Pulmonary artery endothelial cell (primary cell): ENCODE measurements at regions not wholly inside any gene's neighbourhood (a gene's known extent, or its start where the extent isn't known, plus 50 kb on each side); places are given as distances from the start of the nearest gene placed in this dataset.
"Not testable (repeated sequence)": the region's sequence is repeated elsewhere in the genome, so short reads cannot be mapped to it uniquely, and the experiment has no call there.

Experiments
- DNase-seq: peaks from one replicate; pipeline ENCODE4 v3.0.0-alpha.2; 2011; ENCODE audit warnings: low read depth, low spot score

DNA sequence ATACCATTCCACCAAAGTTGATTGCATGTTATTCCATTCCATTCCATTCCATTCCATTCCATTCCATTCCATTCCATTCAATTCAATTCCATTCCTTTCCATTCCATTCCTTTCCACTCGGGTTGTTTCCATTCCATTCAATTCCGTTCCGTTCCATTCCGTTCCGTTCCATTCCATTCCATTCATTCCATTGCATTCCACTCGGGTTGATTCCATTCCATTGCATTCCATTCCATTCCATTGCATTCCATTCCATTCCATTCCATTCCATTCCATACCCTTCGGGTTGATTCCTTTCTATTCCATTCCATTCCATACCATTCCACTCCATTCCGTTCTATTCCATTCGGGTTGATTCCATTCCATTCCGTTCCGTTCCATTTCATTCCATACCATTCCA is 166.9 kb downstream of the CWH43 start:
- DNase-seq: not testable (repeated sequence)

DNA sequence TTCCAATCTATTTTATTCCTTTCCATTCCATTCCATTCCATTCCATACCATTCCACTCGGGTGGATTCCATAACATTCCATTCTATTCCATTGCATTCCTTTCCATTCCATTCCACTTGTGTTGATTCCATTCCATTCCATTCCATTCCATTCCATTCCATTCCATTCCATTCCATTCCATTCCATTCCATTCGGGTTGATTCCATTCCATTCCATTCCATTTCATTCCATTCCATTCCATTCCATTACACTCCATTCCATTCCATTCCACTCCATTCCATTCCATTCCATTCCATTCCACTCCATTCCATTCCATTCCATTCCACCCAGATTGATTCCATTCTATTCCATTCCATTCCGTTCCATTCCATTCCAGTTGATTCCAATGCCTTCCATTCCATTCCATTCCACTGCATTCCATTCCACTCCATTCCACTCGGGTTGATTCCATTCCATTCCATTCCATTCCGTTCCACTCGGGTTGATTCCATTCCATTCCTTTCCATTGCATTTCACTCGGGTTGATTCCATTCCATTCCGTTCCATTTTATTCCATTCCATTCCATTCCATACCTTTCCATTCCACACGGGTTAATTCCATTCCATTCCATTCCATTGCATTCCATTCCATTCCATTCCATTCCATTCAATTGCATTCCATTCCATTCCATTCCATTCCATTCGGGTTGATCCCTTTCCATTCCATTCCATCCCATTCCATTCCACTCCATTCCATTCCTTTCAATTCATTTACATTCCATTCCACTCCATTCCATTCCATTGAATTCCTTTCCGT is 168.4 kb downstream of the CWH43 start:
- DNase-seq: not testable (repeated sequence)

DNA sequence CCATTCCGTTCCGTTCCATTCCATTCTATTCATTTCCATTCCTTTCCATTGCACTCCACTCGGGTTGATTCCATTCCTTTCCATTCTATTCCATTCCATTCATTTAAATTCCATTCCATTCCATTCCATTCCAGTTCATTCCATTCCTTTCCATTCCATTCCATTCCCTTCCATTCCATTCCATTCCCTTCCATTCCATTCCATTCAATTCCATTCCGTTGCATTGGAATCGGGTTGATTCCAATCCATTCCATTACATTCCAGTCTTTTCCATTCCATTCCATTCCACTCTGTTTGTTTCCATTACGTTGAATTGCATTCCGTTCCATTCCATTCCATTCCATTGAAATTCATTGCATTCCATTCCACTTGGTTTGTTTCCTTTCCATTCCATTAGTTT is 169.2 kb downstream of the CWH43 start:
- DNase-seq: not testable (repeated sequence)

DNA sequence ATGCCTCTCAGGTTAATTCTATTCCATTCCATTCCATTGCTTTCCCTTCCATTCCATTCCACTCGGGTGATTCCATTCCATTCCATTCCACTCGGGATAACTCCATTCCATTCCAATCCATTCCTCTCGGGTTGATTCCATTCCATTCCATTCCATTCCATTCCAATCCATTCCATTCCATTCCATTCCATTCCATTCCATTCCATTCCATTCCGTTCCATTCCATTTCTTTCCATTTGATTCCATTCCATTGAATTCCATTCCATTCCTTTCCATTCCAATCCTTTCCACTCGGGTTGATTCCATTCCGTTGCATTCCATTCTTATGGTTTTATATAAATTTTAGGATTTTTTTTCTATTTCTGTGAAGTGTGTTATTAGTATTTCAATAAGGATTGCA is 170.2 kb downstream of the CWH43 start:
- DNase-seq: not testable (repeated sequence)

DNA sequence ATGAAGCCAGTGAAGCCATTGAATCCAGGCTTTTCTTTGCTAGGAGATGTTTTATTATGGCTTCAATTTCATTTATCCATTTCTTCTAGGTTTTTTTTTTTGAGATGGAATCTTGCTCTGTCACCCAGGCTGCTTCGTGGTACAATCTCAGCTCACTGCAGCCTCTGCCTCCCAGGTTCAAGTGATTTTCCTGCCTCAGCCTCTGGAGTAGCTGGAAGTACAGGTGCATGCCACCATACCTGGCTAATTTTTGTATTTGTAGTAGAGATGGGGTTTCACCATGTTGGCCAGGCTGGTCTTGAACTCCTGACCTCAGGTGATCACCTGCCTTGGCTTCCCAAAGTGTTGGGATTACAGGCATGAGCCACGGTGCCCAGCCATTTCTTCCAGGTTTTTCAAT is 171.6 kb downstream of the CWH43 start:
- not testable (repeated sequence) for DNase-seq

DNA sequence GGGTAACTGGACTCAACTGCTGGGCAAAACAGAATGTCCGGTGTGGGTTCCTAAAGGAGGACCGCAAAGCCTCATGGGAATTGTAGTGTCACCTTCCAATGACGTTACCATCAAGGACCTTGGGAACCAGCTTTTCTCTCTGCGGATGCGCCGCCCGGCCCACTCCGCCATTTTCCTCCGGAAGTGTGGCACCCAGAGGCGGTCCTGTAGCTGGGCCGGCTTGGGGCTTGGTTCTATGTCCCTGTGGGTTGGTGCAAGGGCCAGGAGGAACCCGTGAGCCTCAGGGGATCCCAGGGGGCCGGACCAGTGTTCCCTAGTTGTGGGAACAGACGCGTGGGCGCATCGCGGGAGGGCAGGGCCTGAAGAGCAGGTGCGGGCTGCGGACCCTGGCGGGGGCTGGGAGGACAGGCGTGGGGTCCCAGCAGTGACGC is 175.1 kb downstream of the CWH43 start:
- DNase-seq: not testable (repeated sequence)

DNA sequence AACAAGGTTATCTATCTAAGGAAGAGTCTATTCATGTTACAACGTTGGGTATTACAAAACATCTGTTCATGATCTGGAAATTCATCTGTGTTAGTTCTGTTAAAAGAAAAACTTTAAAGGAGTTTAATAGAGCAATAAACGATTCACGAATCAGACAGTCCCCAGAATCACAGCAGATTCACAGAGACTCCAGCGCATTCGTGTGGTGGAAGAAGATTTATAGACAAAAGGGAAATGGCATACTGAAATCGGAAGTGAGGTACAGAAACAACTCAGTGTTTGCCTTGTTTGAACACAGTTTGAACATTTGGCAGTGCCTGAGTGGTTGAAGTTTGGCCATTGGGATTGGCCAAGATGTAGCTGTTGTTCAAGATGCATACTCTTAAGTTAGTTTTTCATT is 178.8 kb downstream of the CWH43 start:
- DNase-seq: not testable (repeated sequence)

DNA sequence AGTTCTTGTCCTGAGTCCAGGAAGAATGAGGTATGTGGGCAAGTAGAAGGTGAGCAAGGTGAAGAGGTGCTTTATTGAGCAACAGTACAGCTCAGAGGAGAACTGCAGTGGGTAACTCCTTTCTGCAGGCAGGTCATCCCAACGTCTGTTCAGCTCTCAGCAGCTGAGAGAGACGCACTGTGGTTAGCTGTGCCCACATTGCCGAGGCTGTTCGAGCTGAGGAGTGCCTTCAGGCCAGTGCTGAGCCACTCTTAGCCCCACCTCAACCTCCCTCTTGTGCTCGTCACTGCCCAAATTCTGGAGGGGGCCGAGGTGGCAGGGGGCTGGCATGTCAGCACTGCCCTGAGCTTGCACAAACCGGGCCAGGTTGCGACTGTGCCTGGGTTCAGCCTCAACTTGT is 191.8 kb downstream of the CWH43 start:
- not testable (repeated sequence) for DNase-seq

DNA sequence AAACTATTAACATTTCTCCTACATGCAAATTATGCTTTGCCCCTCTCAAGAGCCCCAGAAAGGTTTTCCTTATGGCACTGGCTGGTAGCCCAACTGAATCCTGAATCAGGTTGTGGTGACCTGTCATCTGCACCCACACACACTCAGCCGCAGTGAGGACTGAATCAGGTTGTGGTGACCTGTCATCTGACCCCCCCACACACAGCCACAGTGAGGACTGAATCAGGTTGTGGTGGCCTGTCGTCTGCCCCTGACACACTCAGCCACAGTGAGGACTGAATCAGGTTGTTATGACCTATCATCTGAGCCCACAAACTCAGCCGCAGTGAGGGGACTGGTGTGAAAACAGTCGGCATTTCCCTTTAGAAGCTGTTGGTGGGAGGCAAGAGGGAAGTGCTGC is 195.0 kb downstream of the CWH43 start:
- not testable (repeated sequence) for DNase-seq

DNA sequence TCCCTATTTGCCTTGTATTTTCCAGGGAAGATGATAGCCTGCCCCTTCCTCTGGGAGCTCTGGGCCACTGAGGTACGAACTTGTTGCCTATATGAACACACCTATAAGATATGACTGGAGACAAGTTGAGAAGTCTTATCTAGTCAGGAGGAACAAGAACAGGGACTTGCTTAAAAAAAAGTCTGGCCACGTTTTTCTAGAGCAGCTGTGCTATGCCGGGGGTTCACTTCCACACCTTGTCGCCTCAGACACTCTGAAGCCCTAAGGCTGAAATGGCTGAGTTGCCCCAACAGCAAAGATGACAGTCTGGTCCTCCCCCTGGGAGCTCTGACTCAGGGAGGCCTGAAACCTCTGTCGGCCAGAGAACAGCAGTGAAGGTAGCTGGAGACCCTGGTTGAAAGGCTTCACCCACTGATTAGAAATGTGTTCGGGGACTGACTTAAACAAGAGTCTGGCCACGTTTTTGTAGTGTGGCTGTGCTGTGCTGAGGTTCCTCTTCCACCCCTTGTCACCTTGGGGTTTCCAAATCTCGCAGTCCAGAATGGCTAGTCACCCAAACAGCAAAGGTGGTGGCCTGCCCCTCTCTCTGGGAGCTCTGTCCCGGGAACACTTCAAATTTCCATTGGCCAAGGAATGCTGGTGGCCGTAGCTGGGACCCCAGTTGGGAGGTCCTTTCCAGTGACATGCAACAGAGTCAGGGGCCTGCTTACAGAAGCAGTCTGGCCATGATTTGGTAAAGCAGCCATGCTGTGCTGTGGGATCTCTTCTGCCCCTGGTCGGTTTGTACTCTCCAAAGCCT is 225.5 kb downstream of the CWH43 start:
- not testable (repeated sequence) for DNase-seq

DNA sequence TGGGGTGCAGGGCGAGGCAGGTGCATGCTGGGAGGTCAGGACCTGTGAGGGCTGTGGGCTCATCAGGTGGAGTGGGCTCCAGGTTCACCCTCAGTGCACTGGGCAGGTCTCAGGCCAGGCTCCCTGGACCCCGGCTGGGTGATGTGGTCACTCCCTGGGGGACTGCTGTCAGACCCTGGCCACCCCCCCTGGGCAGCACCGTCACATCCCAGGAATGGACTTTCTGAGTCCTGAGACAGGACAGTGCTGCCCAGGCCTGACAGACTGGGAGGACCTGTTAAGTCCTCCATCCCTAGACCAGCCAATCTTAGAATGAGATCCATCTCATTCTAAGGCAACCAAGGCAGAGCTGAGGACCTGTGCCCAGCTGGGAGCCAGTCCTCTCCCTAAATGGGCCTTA is 227.2 kb downstream of the CWH43 start:
- DNase-seq: not testable (repeated sequence)

DNA sequence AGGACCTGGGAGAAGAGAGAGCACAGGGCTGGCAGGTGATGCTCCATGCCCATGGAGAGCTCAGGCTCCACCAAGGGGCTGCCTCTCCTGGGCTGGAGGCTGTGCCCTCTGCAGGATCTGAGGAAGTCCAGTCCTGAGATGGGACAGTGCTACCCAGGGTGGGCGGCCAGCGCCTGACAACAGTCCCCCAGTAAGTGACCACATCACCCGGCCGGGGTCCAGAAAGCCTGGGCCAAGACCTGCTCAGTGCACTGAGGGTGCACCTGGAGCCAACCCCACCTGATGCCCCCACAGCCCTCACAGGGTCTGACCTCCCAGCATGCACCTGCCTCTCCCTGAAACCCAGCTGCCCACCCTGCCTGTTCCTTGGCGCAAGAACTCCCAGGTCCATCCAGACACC is 227.7 kb downstream of the CWH43 start:
- not testable (repeated sequence) for DNase-seq

DNA sequence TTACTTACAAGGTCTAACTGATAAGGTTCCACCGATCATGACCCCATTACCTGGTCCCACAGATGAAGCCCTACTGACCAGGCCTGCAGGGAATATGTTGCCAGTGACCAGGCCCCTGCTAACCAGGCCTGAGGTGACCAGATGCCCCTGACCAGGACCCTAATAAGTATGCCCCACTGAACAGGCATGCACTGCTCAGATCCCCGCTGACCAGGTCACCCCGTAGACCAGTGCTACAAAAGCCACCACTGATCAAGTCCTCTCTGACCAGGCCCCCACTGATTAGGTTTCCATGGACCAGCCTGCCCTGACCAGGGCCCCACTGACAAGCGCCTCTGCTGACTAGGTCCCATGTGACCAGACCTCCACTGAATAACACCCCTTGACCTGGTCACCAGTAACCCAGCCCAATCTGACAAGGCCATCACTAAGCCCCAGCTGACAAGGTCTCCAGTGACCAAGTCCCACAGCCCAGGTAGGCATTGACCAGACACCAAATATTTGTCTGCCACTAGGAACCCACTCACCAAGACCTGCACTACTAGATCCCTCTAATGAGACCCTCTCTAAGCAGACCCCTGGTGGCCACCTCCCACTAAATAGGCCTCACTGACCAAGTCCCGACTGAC is 228.5 kb downstream of the CWH43 start:
- DNase-seq: not testable (repeated sequence)

DNA sequence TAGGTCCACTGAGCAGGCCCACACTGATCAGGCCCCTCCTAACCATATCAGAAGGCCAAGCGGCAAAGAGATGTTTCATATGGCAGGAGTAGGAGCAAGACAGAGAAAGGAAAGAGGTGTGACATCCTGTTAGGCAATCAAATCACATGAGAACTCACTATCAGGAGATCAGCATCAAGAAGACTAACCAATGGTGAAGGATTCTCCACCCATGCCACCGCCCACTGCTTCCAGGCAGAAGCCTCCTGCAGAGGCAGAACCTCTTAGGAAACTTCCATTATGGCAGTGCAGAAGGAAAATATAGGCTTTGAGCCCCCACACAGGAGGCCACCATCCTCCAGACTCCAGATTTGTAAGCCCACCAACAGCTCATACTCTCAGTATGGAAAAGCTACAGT is 229.0 kb downstream of the CWH43 start:
- DNase-seq: not testable (repeated sequence)

DNA sequence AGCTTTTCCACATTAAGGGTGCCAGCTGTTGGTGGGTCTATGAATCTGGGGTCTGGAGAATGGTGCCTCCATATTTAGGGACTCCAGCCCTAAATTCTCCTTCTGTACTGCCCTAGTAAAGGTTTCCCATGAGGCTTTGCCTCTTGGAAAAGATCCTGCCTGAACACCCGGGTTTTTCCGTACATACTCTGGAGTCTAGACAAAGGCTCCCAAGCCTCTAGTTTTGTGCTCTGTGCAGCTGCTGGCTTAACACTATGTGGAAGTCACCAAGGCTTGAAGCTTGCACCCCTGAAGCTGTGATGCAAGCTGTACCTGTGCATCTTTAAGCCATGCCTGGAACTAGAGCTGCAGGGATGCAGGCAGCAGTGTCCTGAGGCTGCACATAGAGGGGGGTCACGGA is 230.5 kb downstream of the CWH43 start:
- not testable (repeated sequence) for DNase-seq

DNA sequence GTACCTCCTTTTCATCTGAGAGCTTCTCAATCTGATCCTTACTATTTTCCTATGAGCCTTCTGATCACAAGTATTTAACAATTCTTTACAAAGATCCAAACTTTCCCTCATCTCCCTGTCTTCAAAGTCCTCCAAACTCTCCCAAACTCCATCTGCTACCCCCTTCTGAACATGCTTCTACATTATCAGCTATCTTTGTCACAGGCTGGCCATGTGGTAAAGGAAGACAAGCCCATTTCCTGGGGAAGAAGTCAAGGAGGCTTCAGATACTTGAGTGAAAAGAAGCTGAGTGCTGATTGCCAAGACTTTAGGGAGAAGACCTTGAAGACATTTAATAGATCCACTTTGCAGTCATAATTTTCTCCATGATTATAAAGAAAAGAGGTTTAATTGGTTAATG is 231.4 kb downstream of the CWH43 start:
- DNase-seq: no peak

DNA sequence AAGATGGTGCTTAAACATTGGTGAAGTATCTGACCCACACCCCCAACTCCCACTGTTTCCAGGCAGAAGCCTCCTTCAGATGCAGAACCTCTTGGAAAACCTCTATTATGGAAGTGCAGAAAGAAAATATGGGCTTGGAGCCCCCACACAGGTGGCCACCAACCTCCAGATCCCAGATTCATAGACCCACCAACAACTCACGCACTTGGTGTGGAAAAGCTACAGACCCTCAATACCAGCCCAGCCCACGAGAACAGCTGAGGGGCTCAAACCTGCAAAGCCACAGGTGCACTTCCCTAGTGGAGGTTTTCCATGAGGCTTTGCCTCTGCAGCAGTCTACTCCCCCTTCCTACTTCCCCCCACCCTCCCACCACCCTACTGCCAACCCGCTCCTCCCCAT is 232.0 kb downstream of the CWH43 start:
- DNase-seq: not testable (repeated sequence)

DNA sequence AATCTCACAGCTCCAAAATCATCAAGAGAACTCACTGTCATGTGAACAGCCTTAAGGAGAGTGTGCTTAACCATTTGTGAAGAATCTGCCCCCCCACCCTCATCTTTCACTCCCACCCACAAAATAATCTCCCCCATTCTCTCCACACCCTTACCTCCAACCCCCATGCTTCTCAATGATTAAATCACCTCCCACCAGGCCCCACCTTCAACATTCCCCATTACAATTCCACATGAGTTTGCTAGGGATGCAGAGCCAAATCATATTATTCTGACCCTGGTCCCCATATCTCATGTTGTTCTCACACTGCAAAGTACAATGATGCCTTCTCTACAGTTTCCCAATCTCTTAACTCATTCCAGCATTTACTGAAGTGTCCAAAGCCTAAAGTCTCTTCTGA is 232.9 kb downstream of the CWH43 start:
- not testable (repeated sequence) for DNase-seq

DNA sequence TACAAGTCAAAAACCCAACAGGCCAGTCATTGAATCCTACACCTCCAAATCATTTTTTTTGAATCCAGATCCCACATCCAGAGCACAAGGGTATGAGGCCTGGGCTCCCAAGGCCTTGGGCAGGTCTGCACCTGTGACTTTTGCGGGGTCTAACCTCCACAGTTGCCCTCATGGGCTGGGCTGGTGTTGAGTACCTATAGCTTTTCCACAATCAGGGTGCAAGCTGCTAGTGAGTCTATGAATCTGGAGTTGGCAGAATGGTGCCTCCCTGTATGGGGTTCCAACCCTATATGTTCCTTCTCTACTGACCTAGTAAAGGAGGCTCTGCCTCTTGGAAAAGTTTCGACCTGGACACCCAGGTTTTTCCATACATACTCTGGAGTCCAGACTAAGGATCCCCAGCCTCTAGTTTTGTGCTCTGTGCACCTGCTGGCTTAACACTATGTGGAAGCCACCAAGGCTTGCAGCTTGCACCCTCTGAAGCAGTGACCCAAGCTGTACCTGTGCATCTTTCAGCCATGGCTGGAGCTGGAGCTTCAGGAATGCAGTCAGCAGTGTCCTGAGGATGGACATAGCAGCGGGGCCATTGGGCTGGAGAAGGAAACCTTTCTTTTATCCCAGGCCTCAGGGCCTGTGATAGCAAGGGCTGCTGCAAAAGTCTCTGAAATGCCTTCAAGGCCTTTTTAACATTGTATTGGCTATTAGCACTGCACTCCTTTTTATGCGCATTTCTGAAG is 233.6 kb downstream of the CWH43 start:
- not testable (repeated sequence) for DNase-seq

DNA sequence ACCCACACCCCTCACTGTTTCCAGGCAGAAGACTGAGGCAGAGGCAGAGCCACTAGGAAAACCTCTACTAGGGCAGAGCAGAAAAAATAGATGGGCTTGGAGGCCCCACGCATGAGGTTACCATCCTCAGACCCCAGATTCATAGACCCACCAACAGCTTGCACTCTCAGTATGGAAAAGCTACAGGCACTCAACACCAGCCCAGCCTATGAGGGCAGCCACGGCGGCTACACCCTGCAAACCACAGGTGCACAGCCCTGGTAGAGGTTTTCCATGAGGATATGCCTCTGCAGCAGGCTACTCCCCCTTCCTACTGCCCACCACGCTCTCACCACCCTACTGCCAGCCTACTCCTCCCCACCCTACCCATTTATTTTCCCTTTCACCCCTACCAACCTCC is 235.1 kb downstream of the CWH43 start:
- DNase-seq: no peak

DNA sequence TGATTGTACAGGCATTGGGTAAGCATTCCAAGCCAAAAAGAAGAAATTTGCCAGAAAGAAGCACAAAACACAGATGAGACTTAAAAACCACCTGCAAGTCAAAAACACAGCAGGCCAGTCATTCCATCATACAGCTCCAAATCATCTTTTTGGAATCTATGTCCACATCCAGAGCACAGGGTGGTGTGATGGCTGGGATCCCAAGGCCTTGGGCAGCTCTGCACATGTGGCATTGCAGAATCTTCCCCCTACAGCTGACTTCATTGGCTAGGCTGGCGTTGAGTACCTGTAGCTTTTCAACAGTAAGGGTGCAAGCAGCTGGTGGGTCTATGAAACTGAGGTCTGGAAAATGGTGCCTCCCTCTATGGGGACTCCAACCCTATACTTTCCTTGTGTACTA is 236.7 kb downstream of the CWH43 start:
- not testable (repeated sequence) for DNase-seq
